Aorta (tissue), 5 donors: ENCODE measurements at regions not wholly inside any gene's neighbourhood (a gene's known extent, or its start where the extent isn't known, plus 50 kb on each side); places are given as distances from the start of the nearest gene placed in this dataset.
A peak's percentile ranks its signal among the peaks of the same experiment; 100 is the strongest.

Experiments
- ATAC-seq: fragments of 200-7000 bp; cut with Tn5 transposase; one replicate; pipeline ENCODE4 v1.9.1; 2022; ENCODE audit warnings: moderate library complexity; ENCODE audit not compliant: low FRiP score
- DNase-seq, 2 donors: peaks; one replicate each; pipeline ENCODE4 v3.0.0-alpha.2; 2020
- H3K27ac ChIP-seq, 2 donors: one replicate each; pipeline ENCODE4 v1.5.1; 2013; ENCODE audit warnings: low read length in 2 of 2, mild to moderate bottlenecking in 2 of 2, moderate library complexity in 2 of 2, control low read depth in 1 of 2, inconsistent platforms in 1 of 2, low read depth in 1 of 2
- H3K27me3 ChIP-seq, 2 donors: one replicate each; pipeline ENCODE4 v1.6.1; 2013; ENCODE audit warnings: control low read depth in 1 of 2, low read length in 1 of 2, mild to moderate bottlenecking in 1 of 2, moderate library complexity in 1 of 2; ENCODE audit not compliant: insufficient read depth in 2 of 2, control insufficient read depth in 1 of 2
- H3K36me3 ChIP-seq, 2 donors: one replicate each; pipeline ENCODE4 v1.6.1; 2013; ENCODE audit warnings: control low read depth in 1 of 2, low read length in 1 of 2, mild to moderate bottlenecking in 1 of 2; ENCODE audit not compliant: insufficient read depth in 2 of 2, control insufficient read depth in 1 of 2
- H3K4me1 ChIP-seq, 2 donors: one replicate each; pipeline ENCODE4 v1.6.1; 2013; ENCODE audit warnings: low read length in 2 of 2, control low read depth in 1 of 2, mild to moderate bottlenecking in 1 of 2, moderate library complexity in 1 of 2; ENCODE audit not compliant: insufficient read depth in 2 of 2, control insufficient read depth in 1 of 2
- H3K4me3 ChIP-seq, 2 donors: one replicate each; pipeline ENCODE4 v1.5.1; 2013; ENCODE audit warnings: low read length in 2 of 2, control low read depth in 1 of 2, mild to moderate bottlenecking in 1 of 2
- H3K9me3 ChIP-seq: one replicate; pipeline ENCODE4 v1.6.1; 2013; ENCODE audit warnings: mild to moderate bottlenecking, low read length; ENCODE audit not compliant: control insufficient read depth
- WGBS, 2 donors: extraction: QIAGEN DNeasy Blood & Tissue Kit; methylation state at CpG; one replicate each; pipeline ENCODE4 v1.1.7; 2013; 5-methylcytosine and 5-hydroxymethylcytosine counted together
- intact Hi-C, 2 donors: fragments of 100-400 bp; cut with DNase I; formaldehyde crosslinking; loops; one replicate each; pipeline versions ENCODE4 v1.14.2 to v1.15.0; 2022
- donor health status: healthy with polysubstance abuse.
- donor health status: Bipolar disorder and iron deficiency.
- donor health status: DM: no; HTN: no; CAD: no.
- donor health status: DM: no; HTN: no; CAD: no.
- donor health status: DM: yes; HTN: yes; CAD: no.

- WGBS, 2 donors, result 59 to 66% methylated on average over 25 of the region's 25 CpGs
- intact Hi-C loops, result no loop called here
- Histone ChIP-seq H3K4me1 (no peaks in the 10 kb centered on the region), H3K4me3 (no peak overlapping the region), H3K36me3 (no peaks in the 10 kb centered on the region), H3K27me3 (no peaks in the 10 kb centered on the region), H3K27ac (no peak overlapping the region), H3K9me3 (no peaks in the 10 kb centered on the region)
- ATAC-seq (no peak), DNase-seq (no peak)
Measured at GRCh38 chr17:79377230-79377786, 233.5 kb downstream of the RBFOX3 start.

GRCh38 chr17:79374807-79375206 is 236.0 kb downstream of the RBFOX3 start:
- no peaks in the 10 kb centered on the region for H3K36me3 ChIP-seq
- WGBS, 2 donors, result 39 to 54% methylated on average over 6 of the region's 6 CpGs
- no peaks in the 10 kb centered on the region for H3K9me3 ChIP-seq
- no peak overlapping the region for H3K4me3 ChIP-seq
- ATAC-seq (no peak), DNase-seq (no peak)
- no peaks in the 10 kb centered on the region for H3K27me3 ChIP-seq
- intact Hi-C loops, result no loop called here
- no peak overlapping the region for H3K27ac ChIP-seq
- H3K4me1 ChIP-seq, result no peaks in the 10 kb centered on the region

- Histone ChIP-seq H3K4me3 (no peak overlapping the region), H3K4me1 (no peaks in the 10 kb centered on the region), H3K27ac (no peak overlapping the region), H3K36me3 (no peaks in the 10 kb centered on the region), H3K9me3 (no peaks in the 10 kb centered on the region), H3K27me3 (no peaks in the 10 kb centered on the region)
- no peak for DNase-seq
- intact Hi-C loops, result no loop called here
- no peak for ATAC-seq
- WGBS, 2 donors, result 68 to 69% methylated on average over 22 of the region's 22 CpGs
Measured at GRCh38 chr17:79374087-79374689, 236.7 kb downstream of the RBFOX3 start.

- H3K36me3 ChIP-seq, result no peaks in the 10 kb centered on the region
- H3K27ac ChIP-seq, result no peak overlapping the region
- H3K4me3 ChIP-seq, result no peak overlapping the region
- ATAC-seq (no peak), DNase-seq (no peak)
- no peaks in the 10 kb centered on the region for H3K9me3 ChIP-seq
- no peaks in the 10 kb centered on the region for H3K27me3 ChIP-seq
- H3K4me1 ChIP-seq, result no peaks in the 10 kb centered on the region
- 56 to 61% methylated on average over 16 of the region's 16 CpGs for WGBS, 2 donors
- intact Hi-C loops, result no loop called here
Measured at GRCh38 chr17:79372470-79373238, 238.2 kb downstream of the RBFOX3 start.

GRCh38 chr17:79371984-79372383 is 238.9 kb downstream of the RBFOX3 start:
- no peaks in the 10 kb centered on the region for H3K36me3 ChIP-seq
- H3K27ac ChIP-seq, result no peak overlapping the region
- H3K9me3 ChIP-seq, result no peaks in the 10 kb centered on the region
- no peaks in the 10 kb centered on the region for H3K27me3 ChIP-seq
- ATAC-seq, result no peak
- 61 to 67% methylated on average over 15 of the region's 15 CpGs for WGBS, 2 donors
- intact Hi-C loops, result no loop called here
- no peak for DNase-seq
- H3K4me3 ChIP-seq, result no peak overlapping the region
- H3K4me1 ChIP-seq, result no peaks in the 10 kb centered on the region

GRCh38 chr17:79370594-79370993 is 240.3 kb downstream of the RBFOX3 start:
- peaks cover 0 to 2% of the 10 kb centered on the region in 2 donors for H3K27me3 ChIP-seq
- no peak for ATAC-seq
- intact Hi-C loops, result no loop called here

GRCh38 chr17:79370126-79370525 is 240.7 kb downstream of the RBFOX3 start:
- Histone ChIP-seq H3K9me3 (no peaks in the 10 kb centered on the region), H3K27me3 (peaks cover 0 to 2% of the 10 kb centered on the region in 2 donors), H3K4me1 (no peaks in the 10 kb centered on the region), H3K4me3 (no peak overlapping the region), H3K36me3 (no peaks in the 10 kb centered on the region), H3K27ac (no peak overlapping the region)
- 69 to 74% methylated on average over 8 of the region's 8 CpGs for WGBS, 2 donors
- ATAC-seq, result no peak
- intact Hi-C loops, result no loop called here
- DNase-seq, result peak in 1 of 2 donors; percentile 13

More at GRCh38 chr17:79370594-79370993, 240.3 kb downstream of the RBFOX3 start:
- Histone ChIP-seq H3K36me3 (no peaks in the 10 kb centered on the region), H3K9me3 (no peaks in the 10 kb centered on the region), H3K27ac (no peak overlapping the region), H3K4me1 (no peaks in the 10 kb centered on the region), H3K4me3 (no peak overlapping the region)
- no peak for DNase-seq
- WGBS, 2 donors, result 76 to 85% methylated on average over 5 of the region's 5 CpGs

- WGBS, 2 donors, result 76 to 81% methylated on average over 9 of the region's 9 CpGs
- peaks cover 0 to 2% of the 10 kb centered on the region in 2 donors for H3K27me3 ChIP-seq
Measured at GRCh38 chr17:79369532-79369931, 241.3 kb downstream of the RBFOX3 start.

GRCh38 chr17:79369001-79369400 is 241.8 kb downstream of the RBFOX3 start:
- Histone ChIP-seq H3K27ac (no peak overlapping the region), H3K36me3 (no peaks in the 10 kb centered on the region), H3K4me1 (no peaks in the 10 kb centered on the region), H3K9me3 (no peaks in the 10 kb centered on the region), H3K4me3 (no peak overlapping the region), H3K27me3 (peaks cover 0 to 2% of the 10 kb centered on the region in 2 donors)
- whole genome bisulfite sequencing, 2 donors, result 78 to 83% methylated on average over 14 of the region's 14 CpGs
- intact Hi-C loops, result no loop called here
- DNase-seq (peak in 1 of 2 donors; percentile 31), ATAC-seq (no peak)

More at GRCh38 chr17:79369532-79369931, 241.3 kb downstream of the RBFOX3 start:
- DNase-seq (no peak), ATAC-seq (no peak)
- intact Hi-C loops, result no loop called here
- no peaks in the 10 kb centered on the region for H3K4me1 ChIP-seq
- no peaks in the 10 kb centered on the region for H3K36me3 ChIP-seq
- H3K4me3 ChIP-seq, result no peak overlapping the region
- no peaks in the 10 kb centered on the region for H3K9me3 ChIP-seq
- H3K27ac ChIP-seq, result no peak overlapping the region
